Activated CD4-positive, CD25-positive, alpha-beta regulatory T cell treated with anti-CD3 and anti-CD28 coated beads, Interleukin-2, amount 50 U/mL, for 72 hours (primary cell): ENCODE measurements at regions not wholly inside any gene's neighbourhood (a gene's known extent, or its start where the extent isn't known, plus 50 kb on each side); places are given as distances from the start of the nearest gene placed in this dataset.
"Not testable (repeated sequence)": the region's sequence is repeated elsewhere in the genome, so short reads cannot be mapped to it uniquely, and the experiment has no call there.

Experiments
- DNase-seq: peaks from one replicate; pipeline ENCODE4 v3.0.0; 2021

DNA sequence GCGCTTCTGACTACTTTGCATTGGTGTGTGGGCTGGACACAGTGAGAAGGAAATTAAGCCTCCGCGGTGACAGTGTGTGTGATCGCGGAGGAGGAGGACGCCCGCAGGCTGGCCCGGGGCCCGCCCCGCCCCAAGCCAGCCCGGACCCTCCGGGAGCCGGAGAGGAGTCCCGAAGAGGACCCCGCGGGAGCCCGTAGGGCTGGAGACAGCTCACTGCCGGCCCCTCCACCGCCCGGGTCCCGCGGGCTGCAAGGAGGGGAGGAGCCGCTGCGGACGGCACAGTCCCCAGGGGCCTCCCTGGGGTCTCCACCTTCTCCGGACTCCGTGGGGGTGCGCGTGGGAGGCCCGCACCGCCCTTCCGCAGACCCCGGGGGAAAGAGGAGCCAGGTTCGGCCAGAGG, 146.4 kb upstream of the ERCC6L2 start:
- DNase-seq, result no peak

DNA sequence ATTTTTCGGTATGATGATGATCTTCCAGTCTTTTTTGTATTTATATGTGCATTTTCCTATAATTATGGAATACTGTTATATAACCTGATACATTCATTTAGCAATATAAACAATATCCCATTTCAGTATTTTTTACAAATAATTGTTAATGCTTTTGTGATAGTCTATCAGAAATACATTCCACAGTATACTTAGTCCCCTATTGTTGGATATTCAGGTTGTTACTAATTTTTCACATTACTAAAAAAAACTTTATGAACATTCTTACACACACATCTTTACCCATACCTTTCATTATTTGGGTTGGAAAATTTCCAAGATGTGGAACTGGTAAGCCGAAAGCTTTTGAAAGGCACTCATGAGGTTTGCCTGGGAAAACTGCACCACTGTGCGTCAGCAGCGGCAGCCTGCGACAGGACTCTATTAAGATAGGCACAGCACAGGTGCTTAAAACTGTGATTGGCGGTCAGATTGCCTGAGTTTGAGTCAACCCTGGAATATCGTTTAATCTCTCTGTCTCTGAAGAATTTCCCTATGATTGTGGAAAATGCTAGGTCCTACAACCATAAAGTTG, 147.5 kb upstream of the ERCC6L2 start:
- no peak for DNase-seq

DNA sequence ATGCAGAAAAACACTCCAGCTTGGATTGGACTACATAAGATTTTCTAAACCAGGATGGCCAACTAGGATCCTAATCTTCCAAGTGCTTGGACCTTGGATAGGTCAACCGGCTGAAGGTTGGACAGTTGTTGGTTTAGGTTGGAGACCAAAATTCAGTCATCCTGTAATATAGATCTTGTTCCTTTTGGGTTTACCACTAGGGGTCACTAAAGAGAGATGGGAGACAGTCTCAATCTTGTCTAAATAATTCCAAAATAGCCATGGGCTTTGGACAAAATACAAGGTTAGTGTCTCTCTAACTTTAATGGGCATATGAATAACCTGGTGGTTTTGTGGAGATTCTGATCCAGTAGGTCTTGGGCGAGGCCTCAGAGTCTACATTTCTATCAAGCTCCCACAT, 148.7 kb upstream of the ERCC6L2 start:
- DNase-seq, result no peak

DNA sequence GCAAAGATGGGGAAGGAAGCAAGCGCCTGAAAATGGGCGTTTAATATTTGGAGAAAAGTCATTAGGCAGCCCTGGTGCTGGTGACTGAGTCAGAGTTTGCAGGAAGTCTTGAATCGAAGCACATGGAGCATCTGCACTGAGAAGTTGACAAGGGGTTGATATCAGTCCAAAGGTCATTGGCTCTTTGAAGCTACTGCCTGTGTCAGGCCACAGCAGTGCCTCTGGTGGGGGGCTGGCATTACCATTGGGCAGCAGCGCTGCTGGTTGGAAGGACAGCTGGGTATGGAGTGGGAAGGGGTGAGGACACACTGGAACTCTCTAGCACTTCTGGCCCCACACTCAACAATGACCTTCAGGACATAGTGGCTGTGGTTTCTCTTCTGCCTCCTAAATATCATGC, 150.4 kb upstream of the ERCC6L2 start:
- no peak for DNase-seq

DNA sequence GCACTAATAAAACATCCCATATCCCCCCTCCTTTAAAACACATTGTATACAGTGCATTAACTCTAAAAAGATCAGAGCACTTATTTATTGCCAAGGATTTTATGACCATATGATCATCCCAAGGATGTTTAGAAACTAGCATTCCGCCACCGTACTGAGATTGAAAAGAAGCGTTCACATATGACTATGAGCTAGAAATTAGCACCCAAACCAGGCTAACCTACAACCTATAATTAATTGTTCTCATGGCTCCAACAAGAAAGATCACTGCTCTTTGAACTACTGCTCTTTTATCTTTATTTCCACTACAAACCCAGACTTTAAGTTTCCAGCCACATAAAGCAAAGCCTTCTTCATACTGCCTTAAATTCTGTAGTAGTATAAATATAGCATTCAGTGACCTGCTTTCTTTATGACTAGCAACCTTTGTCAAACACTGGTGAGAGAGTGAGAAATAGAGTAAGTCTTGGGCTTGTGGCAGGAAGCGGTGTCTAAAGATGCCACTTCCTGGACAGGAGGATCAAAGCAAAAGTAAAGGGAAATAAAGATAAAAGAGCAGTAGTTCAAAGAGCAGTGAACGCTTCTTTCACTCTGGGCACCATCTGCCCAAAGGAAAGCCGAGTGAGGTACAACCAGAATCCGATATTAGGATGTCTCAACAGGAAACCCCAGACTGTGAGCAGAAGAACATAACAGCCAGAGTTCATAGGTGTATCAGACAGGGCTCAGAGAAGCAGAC, 151.1 kb upstream of the ERCC6L2 start:
- peak; percentile 42 for DNase-seq

DNA sequence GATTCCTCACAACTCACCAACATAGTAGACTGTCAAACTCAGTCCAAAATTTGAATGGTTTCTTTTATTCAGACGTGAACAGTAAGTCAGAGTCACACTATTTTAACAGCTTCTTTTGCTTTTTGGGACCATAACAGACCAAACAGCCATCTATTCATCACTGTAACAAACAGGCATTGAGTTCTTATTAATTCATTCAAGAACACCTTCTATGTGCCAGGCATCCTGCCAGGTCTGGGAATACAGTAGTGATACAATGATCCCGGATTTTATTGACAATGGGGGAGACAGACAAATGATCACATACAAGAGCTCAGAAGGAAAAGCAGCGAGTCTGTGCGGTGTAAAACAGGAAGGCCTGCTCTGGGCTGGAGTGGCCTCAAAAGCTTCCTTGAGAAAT, 153.3 kb upstream of the ERCC6L2 start:
- DNase-seq, result no peak

DNA sequence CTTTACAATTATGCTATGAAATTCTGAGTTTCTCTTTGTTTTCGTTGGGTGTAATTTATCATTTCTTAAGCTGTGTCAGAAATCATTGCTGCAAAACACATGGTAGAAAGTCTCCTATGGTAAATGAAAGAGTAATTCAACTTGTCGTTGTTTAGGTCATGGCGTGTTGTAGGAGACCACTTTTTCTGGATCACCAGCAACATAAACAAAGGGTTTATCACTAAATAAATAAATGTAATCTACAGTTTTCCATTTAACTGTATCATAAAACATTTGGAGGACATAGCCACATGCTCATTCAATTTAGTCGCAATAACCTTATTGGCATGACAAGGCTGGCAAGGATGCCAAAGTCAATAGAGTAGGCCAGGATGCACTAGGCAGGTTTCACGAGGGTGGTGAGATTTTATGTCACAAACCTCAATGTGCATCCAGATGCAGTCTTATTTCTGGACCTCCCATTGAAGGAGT, 154.4 kb upstream of the ERCC6L2 start:
- no peak for DNase-seq

DNA sequence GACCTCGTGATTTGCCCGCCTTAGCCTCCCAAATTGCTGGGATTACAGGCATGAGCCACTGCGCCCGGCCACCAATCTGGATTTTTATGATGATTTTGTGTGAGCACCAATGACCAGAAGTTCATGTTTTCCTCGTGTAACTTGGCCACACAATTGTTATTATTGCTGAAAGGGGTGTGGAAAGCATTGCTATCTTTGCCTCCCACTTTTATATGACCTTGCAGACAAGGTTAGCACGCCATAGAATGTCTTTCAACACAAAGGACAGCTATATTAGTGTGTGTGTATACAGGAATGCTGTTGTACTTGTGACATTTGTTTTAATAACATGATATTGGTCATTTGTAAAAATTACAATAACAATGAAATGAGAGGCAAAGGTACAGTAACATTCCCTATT, 155.0 kb upstream of the ERCC6L2 start:
- DNase-seq, result no peak

DNA sequence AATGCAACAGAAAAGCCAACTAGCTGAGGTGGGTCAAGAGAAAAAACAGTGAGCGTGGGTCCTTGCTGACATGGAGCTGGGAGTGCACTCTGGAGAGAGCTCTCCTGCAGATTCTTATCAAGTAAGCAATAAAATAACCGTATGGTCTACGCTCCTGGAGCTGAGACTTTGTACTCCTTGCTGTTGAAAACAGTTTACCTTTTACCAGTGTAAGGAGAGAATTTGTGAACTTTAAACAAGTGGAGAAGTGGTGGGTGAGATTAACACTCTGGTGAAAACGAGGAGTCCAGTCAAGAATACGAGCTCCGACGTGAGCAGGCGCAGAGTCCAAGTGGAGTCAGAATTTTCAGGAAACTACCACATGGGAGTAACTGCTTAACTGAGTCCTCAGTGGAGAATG, 156.1 kb upstream of the ERCC6L2 start:
- DNase-seq, result no peak

DNA sequence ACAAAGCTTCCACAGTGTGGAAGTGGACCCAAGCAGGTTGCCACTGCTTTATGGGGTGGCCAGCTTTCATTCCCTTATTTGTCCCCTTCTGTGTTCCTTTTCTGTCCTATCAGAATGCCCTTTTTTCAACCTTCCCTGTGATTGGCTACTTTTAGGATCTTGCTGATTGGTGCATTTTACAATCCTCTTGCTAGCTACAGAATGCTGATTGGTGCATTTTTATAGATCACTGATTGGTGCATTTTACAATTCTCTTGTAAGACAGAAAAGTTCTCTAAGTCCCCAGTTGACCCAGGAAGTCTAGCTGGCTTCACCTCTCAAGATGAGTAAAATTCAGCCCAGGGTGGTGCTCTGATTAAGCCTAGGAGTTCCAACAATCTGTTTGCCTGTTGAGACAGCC, 157.2 kb upstream of the ERCC6L2 start:
- no peak for DNase-seq

DNA sequence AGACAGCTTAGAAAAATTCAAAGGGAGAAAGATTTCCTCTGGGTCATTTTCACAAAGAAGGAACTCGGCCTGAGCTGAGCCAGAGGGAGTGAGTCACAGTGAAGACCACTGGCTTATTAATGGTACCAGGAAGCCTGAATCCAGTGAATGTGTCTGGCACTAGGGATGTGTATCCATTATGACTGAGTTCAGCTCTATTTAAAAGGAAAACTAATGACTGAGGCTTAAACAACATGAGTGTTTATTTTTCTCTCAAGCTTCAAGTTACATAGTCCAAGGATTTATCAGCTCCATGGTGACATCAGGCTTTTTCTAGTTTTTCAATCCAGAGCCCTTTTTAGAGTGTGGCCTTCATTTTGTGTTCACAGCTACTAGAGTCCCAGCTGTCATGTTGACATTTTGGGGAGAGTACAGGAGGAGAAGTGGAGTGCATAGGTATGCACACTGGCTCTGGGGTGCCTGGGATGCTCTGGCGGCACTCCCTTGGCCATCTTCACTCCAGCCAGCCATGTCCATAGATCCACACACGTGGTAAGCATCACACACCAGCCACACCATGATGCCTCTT, 159.5 kb upstream of the ERCC6L2 start:
- no peak for DNase-seq

DNA sequence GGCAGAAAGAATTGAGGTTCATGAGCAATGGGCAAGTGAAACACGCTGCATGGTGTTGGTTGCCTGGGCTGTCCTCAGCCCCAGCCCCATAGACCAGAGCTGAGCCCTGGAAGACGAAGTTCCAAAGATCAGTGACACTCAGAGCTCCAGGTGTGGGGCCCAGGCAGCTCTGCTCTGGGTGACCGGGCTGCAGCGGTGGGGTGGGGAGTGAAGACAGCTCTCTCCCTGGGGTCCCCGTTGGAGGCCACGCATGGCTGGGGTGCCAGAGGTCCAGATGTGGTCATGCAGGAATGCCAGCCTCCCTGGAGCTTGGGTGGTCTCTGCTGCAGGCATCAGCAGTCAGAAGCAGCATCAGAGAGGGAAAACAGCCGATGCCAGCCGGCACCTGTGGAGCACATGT, 165.0 kb upstream of the ERCC6L2 start:
- no peak for DNase-seq

DNA sequence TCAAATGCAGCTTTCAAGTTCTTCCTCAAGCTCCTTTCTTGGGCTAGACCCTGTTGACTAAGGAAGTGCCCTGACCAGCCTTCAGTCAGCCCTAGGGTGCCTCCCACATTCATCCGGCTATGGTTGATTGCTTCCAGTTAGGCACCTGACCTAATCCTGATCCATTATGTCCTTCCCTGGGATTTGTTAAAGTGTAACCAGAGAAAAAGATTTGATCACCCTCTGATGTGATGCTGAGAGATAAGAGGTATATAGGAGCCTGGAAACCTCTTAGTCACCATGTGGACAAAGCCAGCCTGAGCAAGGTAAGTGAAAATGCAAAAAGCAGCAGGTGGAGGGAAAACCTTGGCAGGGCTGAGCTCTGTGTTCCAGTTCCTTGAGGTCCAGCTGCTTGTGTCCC, 178.8 kb upstream of the ERCC6L2 start:
- DNase-seq, result no peak

DNA sequence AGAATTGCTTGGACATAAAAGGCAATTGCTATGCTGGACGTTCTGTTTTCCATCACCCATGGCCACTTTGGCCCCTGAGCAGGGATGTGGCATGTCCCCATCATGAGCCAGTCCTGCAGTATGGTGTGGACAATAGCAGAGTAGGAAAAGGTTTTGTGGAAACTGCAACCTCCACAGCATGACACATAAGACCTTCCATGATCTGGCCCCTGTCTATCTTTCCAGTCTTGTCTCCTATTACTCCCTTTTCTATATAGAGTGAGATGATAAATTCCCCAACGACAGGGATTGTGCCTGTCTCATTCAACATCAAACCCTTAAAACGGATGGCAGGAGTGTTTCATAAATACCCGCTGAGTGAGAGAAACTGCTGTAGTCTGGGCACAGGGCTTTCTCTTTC, 174.7 kb upstream of the PTCH1 start:
- DNase-seq, result no peak

DNA sequence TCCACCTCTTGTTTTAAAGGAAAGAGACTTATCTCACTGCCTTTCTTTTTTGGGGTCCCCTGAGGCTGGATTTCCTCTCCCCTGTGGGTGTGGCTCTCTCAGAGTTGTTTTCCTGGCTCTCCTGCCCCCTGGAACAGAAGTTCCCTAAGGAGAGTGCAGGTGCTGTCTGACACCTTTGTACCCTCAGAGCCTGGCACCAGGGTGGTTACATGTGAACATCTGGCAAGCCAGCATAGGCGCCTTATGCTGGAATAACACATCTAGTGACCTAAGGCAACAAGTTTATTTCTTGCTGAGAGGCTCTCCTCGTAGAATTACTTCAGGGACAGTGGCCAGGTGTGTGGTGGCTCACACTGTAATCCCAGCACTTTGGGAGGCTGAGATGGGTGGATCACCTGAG, 172.9 kb upstream of the PTCH1 start:
- DNase-seq, result no peak

DNA sequence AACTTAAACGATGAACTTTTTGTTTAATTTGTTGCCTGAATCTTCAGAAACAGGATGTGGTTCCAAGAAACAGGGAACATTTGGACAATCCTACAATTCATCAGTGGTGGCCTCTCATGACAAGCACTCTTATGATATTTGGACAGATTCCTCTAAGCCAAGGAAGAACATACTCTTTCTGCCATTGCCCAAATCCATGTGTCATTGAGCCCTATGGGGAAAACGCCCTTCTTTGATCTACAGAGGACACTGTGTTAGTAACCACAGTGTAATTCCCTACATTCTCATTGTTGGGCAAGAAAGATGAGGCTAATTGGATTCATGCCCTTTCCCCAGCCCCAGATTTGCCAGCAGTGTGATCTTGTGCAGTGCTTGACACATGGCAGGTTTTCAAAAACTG, 167.7 kb upstream of the PTCH1 start:
- no peak for DNase-seq

DNA sequence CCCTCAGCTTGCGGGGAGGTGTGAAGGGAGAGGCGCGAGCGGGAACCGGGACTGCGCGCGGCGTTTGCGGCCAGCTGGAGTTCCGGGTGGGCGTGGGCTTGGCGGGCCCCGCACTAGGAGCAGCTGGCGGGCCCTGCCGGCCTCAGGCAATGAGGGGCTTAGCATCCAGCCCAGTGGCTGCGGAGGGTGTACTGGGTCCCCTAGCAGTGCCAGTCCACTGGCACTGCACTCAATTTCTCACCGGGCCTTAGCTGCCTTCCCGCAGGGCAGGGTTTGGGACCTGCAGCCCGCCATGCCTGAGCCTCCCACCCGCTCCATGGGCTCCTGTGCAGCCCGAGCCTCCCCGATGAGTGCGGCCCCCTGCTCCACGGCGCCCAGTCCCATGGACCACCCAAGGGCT, 163.5 kb upstream of the PTCH1 start:
- not testable (repeated sequence) for DNase-seq

DNA sequence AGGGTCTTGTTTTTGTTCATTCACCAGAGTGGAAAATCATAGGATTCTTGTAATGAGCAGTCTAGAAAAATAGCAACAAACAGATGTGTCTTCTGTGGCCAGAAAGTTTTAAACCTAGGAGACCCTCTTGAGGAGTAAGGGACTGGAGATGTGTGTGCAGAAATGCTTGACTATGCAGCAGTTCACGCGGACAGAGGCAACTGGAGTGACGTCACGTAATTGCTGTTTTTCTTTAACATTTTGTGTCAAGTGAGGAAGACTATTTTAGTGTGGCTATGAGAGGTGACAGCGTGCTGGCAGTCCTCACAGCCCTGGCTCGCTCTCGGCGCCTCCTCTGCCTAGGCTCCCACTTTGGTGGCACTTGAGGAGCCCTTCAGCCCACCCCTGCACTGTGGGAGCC, 163.1 kb upstream of the PTCH1 start:
- no peak for DNase-seq

DNA sequence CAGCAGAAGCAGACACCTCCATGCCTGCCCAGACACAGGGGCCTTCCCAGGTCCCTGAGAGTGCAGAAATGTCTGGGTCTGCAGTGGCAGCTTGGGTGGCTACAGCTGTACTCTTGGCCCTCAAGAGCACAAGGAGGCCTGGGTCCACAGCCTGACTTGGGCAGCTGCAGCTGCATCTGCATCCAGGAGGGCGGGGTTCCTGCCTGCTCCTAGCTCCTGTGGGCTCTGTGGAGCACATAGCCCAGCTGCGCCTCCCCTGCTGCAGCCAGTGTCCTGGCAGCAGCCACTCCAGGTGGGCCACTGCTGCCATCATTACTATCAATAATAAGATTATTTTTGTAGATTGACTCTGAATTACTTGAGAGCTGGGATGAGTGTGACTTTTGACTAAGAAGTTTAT, 162.0 kb upstream of the PTCH1 start:
- DNase-seq, result no peak

DNA sequence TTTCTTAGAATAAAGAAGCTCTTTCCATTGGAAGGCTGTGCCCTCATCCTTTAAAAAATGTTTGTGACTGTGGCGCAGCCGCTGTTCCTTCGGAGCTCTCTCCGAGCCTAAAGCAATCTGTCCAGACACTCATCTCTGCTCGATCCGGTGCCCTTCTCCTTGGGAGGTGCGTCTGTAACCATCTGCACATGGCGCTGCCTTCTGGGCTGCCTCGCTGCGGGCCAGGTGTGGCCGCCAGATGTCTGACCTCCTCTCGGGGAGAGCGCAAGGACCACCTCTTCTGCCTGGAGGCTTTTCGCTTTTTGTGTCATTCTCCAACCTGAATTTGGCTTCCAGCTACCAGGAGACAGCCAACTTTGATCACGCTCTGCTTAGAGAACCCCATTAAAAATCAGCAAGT, 153.4 kb upstream of the PTCH1 start:
- no peak for DNase-seq

DNA sequence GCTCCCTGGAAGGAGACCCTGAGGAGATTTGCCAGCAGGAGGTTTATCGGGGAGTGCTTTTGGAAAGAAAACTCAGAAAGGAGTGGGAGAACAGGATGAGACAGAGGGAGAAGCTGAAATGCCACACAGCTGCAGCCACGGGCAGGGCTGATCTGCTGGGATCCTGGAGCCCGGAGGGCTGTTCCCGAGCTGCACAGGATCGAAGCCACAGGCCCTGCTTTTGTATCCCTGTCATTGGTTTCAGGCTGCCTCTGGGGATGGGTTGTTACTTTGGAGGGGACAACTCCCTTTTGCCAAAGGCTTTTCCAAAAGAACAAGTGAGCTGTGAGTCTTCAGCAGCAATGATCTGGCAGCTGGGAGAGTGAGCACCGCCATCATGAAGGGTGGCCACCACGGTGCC, 152.5 kb upstream of the PTCH1 start:
- DNase-seq, result no peak

DNA sequence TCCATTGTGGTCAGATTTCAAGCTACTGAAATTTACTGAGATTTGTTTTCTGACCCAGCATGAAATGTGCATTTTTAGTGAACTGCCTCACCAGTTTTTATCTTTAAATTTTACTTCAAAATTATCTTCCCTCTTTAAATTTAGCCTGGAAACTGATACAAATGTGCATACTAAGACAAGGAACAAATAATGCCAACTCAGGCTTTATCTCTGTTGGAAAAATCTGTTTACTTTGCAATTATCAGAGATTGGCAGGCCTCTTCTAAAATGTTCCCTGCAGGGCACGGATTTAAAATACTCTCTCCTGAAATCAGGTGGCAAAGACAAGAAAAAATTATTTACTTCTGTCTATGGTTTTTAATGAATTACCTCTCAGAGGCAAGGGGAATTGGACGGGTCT, 151.0 kb upstream of the PTCH1 start:
- DNase-seq, result no peak

DNA sequence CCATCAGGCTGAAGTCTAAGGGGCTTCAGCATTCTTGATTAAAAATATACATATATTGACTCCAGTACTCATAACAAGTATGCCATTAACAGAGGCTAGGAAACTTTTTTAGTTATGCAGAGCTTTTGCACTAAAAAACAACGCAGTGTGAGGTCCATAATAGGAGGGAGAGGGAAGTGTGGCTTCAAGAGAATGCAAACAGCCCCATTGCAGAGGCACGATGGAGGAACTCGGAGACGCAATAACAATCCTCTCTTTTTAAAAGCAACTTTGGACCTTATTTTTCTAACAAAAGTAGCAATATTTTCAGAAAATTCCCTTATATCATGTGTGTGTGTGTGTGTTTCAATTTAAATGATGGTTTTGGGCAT, 150.0 kb upstream of the PTCH1 start:
- no peak for DNase-seq

DNA sequence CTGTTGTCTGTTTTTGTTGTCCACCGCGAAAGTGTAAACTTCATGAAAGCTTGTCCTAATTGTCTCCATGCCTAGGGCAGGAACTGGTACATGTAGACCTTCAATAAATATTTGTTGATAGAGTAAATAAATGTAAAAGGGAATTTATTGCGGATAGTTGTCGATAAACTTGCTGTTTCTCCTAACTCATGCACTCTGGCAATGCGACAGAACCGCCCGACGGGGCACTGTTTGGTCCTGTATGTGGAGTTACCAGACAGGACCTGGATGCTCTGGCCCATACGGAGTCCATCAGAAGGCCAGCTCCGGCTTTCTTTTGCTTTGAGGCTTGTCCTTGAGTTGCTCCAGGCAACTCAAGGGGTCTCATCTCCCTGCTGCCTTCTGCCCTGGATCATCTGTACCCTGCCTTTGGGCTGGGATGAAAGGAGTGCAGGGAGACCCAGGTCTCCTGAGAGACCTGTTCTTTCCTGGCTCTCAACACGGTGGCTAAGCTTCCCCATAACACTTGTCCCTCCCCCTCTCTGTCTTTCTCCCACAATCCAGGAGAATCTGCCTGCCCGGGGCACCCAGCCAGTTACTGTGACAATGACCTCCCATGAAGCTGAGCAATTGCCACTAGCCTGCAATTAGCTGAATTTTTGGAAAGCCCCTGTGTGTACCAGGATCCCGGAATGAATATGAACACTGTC, 149.5 kb upstream of the PTCH1 start:
- no peak for DNase-seq
